ENCODE measurements at regions not wholly inside any gene's neighbourhood (a gene's known extent, or its start where the extent isn't known, plus 50 kb on each side); places are given as distances from the start of the nearest gene placed in this dataset.

DNA sequence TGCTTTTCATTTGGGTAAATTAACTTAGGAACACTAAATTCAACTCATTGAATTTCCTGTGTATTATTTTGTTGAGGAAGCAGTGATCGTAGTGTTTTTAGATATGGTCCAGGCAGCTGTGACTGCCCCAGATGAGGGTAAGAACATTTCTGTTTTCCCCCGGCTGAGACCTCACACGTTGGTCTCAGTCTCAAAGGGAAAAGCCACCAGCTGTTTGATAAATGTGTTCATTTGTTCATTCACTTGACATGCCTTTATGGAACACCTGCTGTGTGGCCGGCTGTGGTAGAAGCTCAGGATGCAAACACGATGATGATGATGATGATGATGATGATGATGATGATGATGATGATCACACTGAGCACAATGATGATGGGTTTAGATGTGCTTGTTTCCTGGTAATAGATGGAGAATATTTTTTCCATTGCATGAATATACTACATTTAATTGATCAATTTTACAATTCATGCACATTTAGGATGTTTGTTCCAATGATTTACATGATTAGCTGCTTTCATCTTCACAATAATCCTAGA is 125.6 kb upstream of the ZNF32 start:
- TF ChIP-seq, protein P1, sequence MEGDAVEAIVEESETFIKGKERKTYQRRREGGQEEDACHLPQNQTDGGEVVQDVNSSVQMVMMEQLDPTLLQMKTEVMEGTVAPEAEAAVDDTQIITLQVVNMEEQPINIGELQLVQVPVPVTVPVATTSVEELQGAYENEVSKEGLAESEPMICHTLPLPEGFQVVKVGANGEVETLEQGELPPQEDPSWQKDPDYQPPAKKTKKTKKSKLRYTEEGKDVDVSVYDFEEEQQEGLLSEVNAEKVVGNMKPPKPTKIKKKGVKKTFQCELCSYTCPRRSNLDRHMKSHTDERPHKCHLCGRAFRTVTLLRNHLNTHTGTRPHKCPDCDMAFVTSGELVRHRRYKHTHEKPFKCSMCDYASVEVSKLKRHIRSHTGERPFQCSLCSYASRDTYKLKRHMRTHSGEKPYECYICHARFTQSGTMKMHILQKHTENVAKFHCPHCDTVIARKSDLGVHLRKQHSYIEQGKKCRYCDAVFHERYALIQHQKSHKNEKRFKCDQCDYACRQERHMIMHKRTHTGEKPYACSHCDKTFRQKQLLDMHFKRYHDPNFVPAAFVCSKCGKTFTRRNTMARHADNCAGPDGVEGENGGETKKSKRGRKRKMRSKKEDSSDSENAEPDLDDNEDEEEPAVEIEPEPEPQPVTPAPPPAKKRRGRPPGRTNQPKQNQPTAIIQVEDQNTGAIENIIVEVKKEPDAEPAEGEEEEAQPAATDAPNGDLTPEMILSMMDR (conservative IDR thresholded peaks at IDR 0.05) = no peak
- TF ChIP-seq EZH2 (IDR thresholded peaks at IDR 0.05; ENCODE audit: low read depth) = no peak

Measured in PC-9 (cell line).